GM12864 (cell line): ENCODE measurements at regions not wholly inside any gene's neighbourhood (a gene's known extent, or its start where the extent isn't known, plus 50 kb on each side); places are given as distances from the start of the nearest gene placed in this dataset.

Experiments
- DNase-seq: peaks from one replicate; pipeline ENCODE4 v3.0.0-alpha.2; 2011; ENCODE audit warnings: low read depth
- H3K4me3 ChIP-seq: 2 replicates; pipeline ENCODE4 v1.5.1; 2011; ENCODE audit warnings: mild to moderate bottlenecking, low read depth, low read length, control low read depth
- CTCF ChIP-seq: IDR thresholded peaks from 2 replicates; pipeline ENCODE4 v1.5.1; 2011; ENCODE audit warnings: low read depth, mild to moderate bottlenecking, moderate library complexity, low read length, control low read depth, inconsistent platforms; ENCODE audit errors: missing control alignments

GRCh38 chrX:130974323-130974722 lies 71.3 kb upstream of the ENOX2 start:
- no peak for TF ChIP-seq CTCF
- DNase-seq = no peak
- H3K4me3 ChIP-seq = no peak overlapping the region

GRCh38 chrX:130975947-130976346 lies 72.9 kb upstream of the ENOX2 start:
- no peak overlapping the region for H3K4me3 ChIP-seq
- peak; percentile 48 for TF ChIP-seq CTCF
- no peak for DNase-seq

GRCh38 chrX:130981836-130982235 lies 76.3 kb upstream of the ARHGAP36 start:
- TF ChIP-seq CTCF = no peak
- H3K4me3 ChIP-seq = no peak overlapping the region
- DNase-seq = no peak

- TF ChIP-seq CTCF = no peak
- H3K4me3 ChIP-seq = no peak overlapping the region
- no peak for DNase-seq
These were observed 73.4 kb upstream of the ARHGAP36 start for GRCh38 chrX:130984782-130985181.

GRCh38 chrX:130987241-130987640 lies 70.9 kb upstream of the ARHGAP36 start:
- no peak overlapping the region for H3K4me3 ChIP-seq
- no peak for DNase-seq
- no peak for TF ChIP-seq CTCF

GRCh38 chrX:130990723-130991122 lies 67.4 kb upstream of the ARHGAP36 start:
- DNase-seq = no peak
- no peak for TF ChIP-seq CTCF
- no peak overlapping the region for H3K4me3 ChIP-seq

GRCh38 chrX:130994671-130995070 lies 63.5 kb upstream of the ARHGAP36 start:
- DNase-seq = no peak
- no peak overlapping the region for H3K4me3 ChIP-seq
- TF ChIP-seq CTCF = peak; percentile 25
